ENCODE measurements at regions not wholly inside any gene's neighbourhood (a gene's known extent, or its start where the extent isn't known, plus 50 kb on each side); places are given as distances from the start of the nearest gene placed in this dataset.

DNA sequence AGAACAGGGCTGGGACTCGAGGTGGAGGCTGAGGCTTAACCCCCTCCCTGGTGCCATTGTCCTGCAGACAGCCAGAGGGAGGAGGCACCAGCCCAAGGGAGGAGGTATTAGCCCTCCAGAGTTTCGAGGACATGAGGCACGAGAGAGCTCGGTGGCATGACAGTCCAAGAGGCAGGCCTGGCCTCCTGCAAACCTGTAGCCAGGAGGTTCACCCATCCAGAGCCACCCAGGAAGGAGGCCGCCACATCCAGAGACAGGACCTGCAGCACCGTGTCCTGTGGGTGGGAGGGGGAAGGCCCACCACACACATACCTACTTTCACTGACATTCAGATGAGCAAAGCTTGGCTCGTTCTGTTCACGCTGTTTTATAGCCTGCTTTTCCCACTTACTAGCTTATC is 75.2 kb upstream of the ADAMTS2 start:
- no peak for FAIRE-seq
- TF ChIP-seq, protein P1, sequence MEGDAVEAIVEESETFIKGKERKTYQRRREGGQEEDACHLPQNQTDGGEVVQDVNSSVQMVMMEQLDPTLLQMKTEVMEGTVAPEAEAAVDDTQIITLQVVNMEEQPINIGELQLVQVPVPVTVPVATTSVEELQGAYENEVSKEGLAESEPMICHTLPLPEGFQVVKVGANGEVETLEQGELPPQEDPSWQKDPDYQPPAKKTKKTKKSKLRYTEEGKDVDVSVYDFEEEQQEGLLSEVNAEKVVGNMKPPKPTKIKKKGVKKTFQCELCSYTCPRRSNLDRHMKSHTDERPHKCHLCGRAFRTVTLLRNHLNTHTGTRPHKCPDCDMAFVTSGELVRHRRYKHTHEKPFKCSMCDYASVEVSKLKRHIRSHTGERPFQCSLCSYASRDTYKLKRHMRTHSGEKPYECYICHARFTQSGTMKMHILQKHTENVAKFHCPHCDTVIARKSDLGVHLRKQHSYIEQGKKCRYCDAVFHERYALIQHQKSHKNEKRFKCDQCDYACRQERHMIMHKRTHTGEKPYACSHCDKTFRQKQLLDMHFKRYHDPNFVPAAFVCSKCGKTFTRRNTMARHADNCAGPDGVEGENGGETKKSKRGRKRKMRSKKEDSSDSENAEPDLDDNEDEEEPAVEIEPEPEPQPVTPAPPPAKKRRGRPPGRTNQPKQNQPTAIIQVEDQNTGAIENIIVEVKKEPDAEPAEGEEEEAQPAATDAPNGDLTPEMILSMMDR (IDR thresholded peaks at IDR 0.05; ENCODE audit: insufficient read depth, missing control alignments) = no peak
- DNase-seq (ENCODE audit: insufficient read length, low spot score) = no peak

DNA sequence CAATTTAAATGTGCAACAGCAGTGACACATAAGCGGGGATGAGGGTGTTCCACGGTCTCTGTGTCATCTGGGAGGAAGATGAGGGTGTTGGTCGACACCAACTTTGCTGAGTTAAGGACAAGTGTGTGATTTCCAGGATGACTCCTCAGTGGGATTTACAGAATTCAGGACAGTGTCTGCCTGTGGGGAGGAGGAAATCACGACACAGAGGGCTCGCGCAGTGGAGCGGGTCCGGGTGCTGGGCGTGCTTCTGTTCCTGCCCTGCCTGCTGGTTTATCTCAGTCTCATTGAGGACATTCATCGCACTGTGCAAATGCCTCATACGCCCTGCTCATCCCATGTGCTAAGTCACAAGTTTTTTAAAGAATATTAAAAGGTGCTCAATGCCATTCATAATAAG is 73.7 kb upstream of the ADAMTS2 start:
- no peak for DNase-seq (ENCODE audit: insufficient read length, low spot score)
- TF ChIP-seq, protein P1 (IDR thresholded peaks at IDR 0.05; ENCODE audit: insufficient read depth, missing control alignments) = no peak
- no peak for FAIRE-seq

DNA sequence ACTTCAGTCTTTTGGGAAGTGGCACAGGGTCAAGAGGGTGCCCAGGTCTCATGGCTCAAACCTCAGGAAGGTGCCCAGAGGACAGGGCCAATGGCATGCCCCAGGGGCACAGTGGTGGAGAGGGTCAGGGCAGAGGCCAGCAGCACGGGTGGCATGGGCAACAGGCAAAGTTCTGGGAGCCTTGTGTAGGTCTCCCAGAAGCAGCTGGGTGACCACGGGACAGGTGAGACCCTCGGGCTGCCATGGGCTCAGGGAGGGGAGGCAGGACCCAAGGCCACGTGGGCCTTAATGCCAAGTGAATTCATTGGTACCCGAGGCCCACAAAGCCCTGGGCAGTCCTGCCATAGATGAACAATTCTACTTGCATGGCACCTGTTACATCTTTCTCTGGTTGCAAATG is 72.4 kb upstream of the ADAMTS2 start:
- FAIRE-seq = no peak
- TF ChIP-seq, protein P1 (IDR thresholded peaks at IDR 0.05; ENCODE audit: insufficient read depth, missing control alignments) = no peak
- DNase-seq (ENCODE audit: insufficient read length, low spot score) = no peak

DNA sequence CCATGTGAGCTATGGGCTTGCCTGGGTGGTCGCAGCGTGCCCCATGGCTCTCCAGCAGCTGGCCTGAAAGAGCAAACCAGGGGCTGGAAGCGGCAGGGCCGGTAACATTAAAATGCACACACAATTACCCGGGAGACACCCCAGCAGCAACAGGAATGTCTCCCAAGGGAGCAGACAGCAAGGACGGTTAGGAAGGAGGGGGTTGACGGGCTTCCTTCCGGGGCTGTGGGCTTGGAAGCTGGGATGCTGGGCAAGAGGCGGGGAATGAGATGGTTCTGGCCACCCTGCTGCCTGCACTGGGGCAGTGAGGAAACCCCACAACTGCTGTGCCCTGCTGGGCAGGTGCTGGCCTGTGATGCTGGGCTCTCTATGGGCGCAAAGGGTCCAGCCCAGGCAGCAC is 71.8 kb upstream of the ADAMTS2 start:
- FAIRE-seq (no peak), DNase-seq (ENCODE audit: insufficient read length, low spot score) (no peak)
- TF ChIP-seq, protein P1 (IDR thresholded peaks at IDR 0.05; ENCODE audit: insufficient read depth, missing control alignments) = no peak

DNA sequence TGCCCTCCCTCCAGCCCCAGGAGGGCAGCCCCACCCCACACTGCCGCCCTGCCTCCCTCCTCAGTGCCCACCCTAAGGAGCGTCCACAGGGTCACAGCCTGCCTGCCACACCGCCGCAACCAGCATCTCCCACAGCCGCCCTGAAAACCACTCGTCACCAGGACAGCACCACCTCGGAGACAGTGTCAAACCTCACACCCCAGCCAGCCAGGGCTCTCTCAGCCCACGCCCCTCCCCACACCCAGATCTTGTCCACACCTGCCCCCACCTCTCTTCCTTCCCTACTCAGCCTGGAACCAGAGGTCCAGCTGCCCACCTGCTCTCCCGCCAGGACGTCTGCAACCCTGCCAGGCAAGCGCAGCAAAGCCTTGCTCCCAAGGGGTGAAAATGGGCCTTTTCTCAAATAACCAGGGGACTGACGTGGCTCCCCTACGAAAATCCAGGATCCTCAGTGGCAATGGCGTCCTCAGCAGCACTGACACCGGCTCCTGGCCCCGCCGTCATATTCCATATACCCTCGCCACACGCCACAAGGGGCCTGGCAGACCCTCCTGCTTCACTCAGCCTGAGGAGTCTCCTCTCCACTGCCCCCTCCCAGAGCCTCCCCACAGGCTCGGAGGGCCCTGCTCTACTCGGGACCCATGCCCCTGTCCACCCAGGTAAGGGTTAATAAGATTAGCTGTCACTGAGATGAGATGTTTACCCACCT is 71.0 kb upstream of the ADAMTS2 start:
- FAIRE-seq (no peak), DNase-seq (ENCODE audit: insufficient read length, low spot score) (no peak)
- TF ChIP-seq, protein P1 (IDR thresholded peaks at IDR 0.05; ENCODE audit: insufficient read depth, missing control alignments) = no peak

DNA sequence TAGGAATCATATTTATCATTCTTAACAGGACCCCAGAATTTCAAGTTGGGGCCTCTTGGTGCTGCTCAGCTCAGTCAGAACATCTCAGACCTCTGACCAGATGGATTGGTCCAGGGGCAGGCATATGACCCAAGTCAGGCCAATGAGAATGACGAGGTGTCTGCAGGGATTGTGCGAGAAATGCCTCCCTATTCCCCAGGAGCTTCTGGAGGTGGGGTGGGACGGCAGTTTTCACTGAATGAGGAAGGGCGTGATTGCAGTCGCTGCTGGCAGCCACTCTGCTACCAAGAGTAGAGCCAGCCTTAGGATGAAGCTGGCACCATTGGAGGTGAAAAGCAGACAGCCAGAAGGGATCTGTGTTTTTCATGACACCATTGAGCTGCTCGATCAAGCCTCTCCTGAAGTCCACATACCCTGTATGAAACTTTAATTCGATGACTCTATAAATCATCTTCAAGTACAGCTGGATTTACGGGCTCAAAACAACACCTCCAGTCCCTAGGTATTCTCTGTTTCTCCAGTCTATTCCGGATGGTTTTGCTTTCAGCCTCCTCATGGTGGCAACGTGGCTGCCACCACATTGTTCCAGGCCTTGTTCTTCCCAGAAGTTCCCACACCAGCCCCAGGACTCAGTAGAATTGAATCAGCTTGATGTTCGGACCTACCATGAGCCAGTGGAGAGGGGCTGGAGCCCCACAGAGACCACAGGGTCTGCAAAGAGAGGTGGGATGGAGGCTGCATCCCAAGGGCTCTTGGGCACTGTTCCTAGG is 70.2 kb upstream of the ADAMTS2 start:
- DNase-seq (ENCODE audit: insufficient read length, low spot score) (no peak), FAIRE-seq (no peak)
- TF ChIP-seq, protein P1 (IDR thresholded peaks at IDR 0.05; ENCODE audit: insufficient read depth, missing control alignments) = no peak

Data from D721Med (cell line).